Heart left ventricle (tissue), 13 donors: ENCODE measurements at regions not wholly inside any gene's neighbourhood (a gene's known extent, or its start where the extent isn't known, plus 50 kb on each side); places are given as distances from the start of the nearest gene placed in this dataset.

Experiments
- CTCF ChIP-seq, 12 donors: fragments of 200-600 bp; sonication (generic) in 4 of 12; IDR thresholded peaks; one replicate each; pipeline versions ENCODE4 v1.5.0 to v1.8.0; 2018 to 2022; ENCODE audit warnings: antibody characterized with exemption in 12 of 12, mild to moderate bottlenecking in 5 of 12
- POLR2A ChIP-seq, 2 donors: fragments of 450-650 bp; IDR thresholded peaks; one replicate each; pipeline ENCODE4 v1.6.1; 2017; ENCODE audit warnings: antibody characterized with exemption in 2 of 2, mild to moderate bottlenecking in 2 of 2, moderate library complexity in 2 of 2
- donor health status: ischemic (EF 13 %, LVEDD 7.1; RV severe dilation, severe dysfunction).
- donor health status: DM: no; HTN: yes; CAD: no.
- donor health status: DM: no; HTN: no; CAD: no.
- donor health status: ischemic (EF 25% LVEDD 6.9; RV normal size, moderate dysfunction).
- donor health status: ischemic (EF 25% LVEDD 5.7; RV mildly dilated, moderate dysfunction).
- donor health status: ischemic (EF 35%, LVEDD 5.7; RV mildly dilated, moderate dysfunction).
- donor health status: nonischemic (EF 11% LVEDD 7.7; RV severe dilation, severe dysfunction).
- donor health status: DM: yes; HTN: yes; CAD: no.
- donor health status: PGD.
- donor health status: ischemic (EF 29% LVEDD 5.4; RV normal size, mild dysfunction).
- donor health status: nonischemic (EF 23%, LVEDD 6.1; RV moderate dilation, normal function).

DNA sequence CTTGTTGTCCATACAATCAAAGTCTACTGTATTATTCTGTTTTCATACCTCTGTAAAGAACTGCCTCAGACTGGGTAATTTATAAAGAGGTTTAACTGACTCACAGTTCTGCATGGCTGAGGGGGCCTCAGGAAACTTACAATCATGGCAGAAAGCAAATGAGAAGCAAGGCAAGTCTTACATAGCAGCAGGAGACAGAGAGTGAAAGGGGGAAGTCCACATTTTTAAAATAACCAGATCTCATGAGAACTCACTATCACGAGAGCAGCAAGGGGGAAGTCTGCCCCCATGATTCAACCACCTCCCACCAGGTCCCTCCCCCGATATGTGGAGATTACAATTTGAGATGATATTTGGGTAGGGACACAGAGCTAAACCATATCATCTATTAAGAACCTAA lies 724.6 kb upstream of the CBLB start:
- TF ChIP-seq CTCF (IDR thresholded peaks at IDR 0.05), result no peak
- TF ChIP-seq POLR2A (IDR thresholded peaks at IDR 0.05), result no peak
